Neural cell (in vitro differentiated cells): ENCODE measurements at regions not wholly inside any gene's neighbourhood (a gene's known extent, or its start where the extent isn't known, plus 50 kb on each side); places are given as distances from the start of the nearest gene placed in this dataset.

Experiments
- H2AFZ ChIP-seq: fragments of 200-600, 300-800 bp; sonication (generic), shearing (Covaris generic); 2 replicates; pipeline ENCODE4 v1.6.0; 2014; ENCODE audit warnings: low read depth, mild to moderate bottlenecking, antibody characterized with exemption, low read length, moderate library complexity
- H3F3A ChIP-seq: fragments of 200-600 bp; shearing (Covaris generic); 2 replicates; pipeline ENCODE4 v1.6.1; 2016; ENCODE audit warnings: mild to moderate bottlenecking, moderate library complexity, mixed read lengths, antibody characterized with exemption, low read length; ENCODE audit not compliant: insufficient read depth, poor library complexity, severe bottlenecking
- H3K27ac ChIP-seq: fragments of 200-600, 300-800 bp; sonication (generic), shearing (Covaris generic); 2 replicates; pipeline ENCODE4 v1.5.1; 2014; ENCODE audit warnings: mild to moderate bottlenecking, low read length, moderate library complexity
- H3K27me3 ChIP-seq: fragments of 300-800, 200-600 bp; sonication (generic), shearing (Covaris generic); 2 replicates; pipeline ENCODE4 v1.6.0; 2014; ENCODE audit warnings: mild to moderate bottlenecking, low read depth, low read length, moderate library complexity; ENCODE audit not compliant: insufficient read depth
- H3K36me3 ChIP-seq: fragments of 300-800, 200-600 bp; sonication (generic), shearing (Covaris generic); 2 replicates; pipeline ENCODE4 v1.5.1; 2014; ENCODE audit warnings: mild to moderate bottlenecking, antibody characterized with exemption, low read length, moderate library complexity; ENCODE audit not compliant: insufficient read depth
- H3K4me2 ChIP-seq: fragments of 300-800, 200-600 bp; sonication (generic), shearing (Covaris generic); 2 replicates; pipeline ENCODE4 v1.6.0; 2014; ENCODE audit warnings: mild to moderate bottlenecking, low read length
- H3K4me3 ChIP-seq: fragments of 300-800, 200-600 bp; sonication (generic), shearing (Covaris generic); 2 replicates; pipeline ENCODE4 v1.5.1; 2014; ENCODE audit warnings: mild to moderate bottlenecking, low read length, moderate library complexity
- H3K79me2 ChIP-seq: fragments of 200-600 bp; shearing (Covaris generic); replicated peaks from 2 replicates; pipeline ENCODE4 v1.6.0; 2014; ENCODE audit warnings: mild to moderate bottlenecking, low read length, moderate library complexity; ENCODE audit not compliant: insufficient read depth
- H3K9ac ChIP-seq: fragments of 300-800, 200-600 bp; sonication (generic), shearing (Covaris generic); 2 replicates; pipeline ENCODE4 v1.6.1; 2016; ENCODE audit warnings: mild to moderate bottlenecking, low read length, mixed read lengths
- H3K9me2 ChIP-seq: fragments of 200-600 bp; shearing (Covaris generic); 2 replicates; pipeline ENCODE4 v1.6.1; 2016; ENCODE audit warnings: mild to moderate bottlenecking, low read length, mixed read lengths; ENCODE audit not compliant: insufficient read depth
- H3K9me3 ChIP-seq: fragments of 200-600, 300-800 bp; sonication (generic), shearing (Covaris generic); 2 replicates; pipeline ENCODE4 v1.6.1; 2016; ENCODE audit warnings: mild to moderate bottlenecking, mixed run types, low read length, moderate library complexity, mixed read lengths
- H4K20me1 ChIP-seq: fragments of 200-600 bp; shearing (Covaris generic); 2 replicates; pipeline ENCODE4 v1.6.1; 2016; ENCODE audit warnings: mild to moderate bottlenecking, mixed run types; ENCODE audit not compliant: insufficient read depth
- EP300 ChIP-seq: fragments of 450-650 bp; conservative IDR thresholded peaks from 2 replicates; pipeline ENCODE4 v1.6.1; 2014; ENCODE audit warnings: antibody characterized with exemption, mild to moderate bottlenecking, moderate library complexity; ENCODE audit not compliant: poor library complexity, severe bottlenecking
- EZH2 ChIP-seq: fragments of 200-600, 300-800 bp; shearing (Covaris generic), sonication (generic); IDR thresholded peaks from 2 replicates; pipeline ENCODE4 v1.6.1; 2014; ENCODE audit warnings: antibody characterized with exemption, low read length, borderline replicate concordance, mild to moderate bottlenecking; ENCODE audit not compliant: insufficient read depth, poor library complexity, severe bottlenecking
- MXI1 ChIP-seq: fragments of 450-650 bp; conservative IDR thresholded peaks from 2 replicates; pipeline ENCODE4 v1.6.1; 2014; ENCODE audit warnings: antibody characterized with exemption, mild to moderate bottlenecking; ENCODE audit not compliant: poor library complexity, severe bottlenecking
- POLR2AphosphoS5 ChIP-seq: IDR thresholded peaks from 2 replicates; pipeline ENCODE4 v1.6.1; 2012
- RAD21 ChIP-seq: fragments of 450-650 bp; conservative IDR thresholded peaks from 2 replicates; pipeline ENCODE4 v1.6.1; 2014; ENCODE audit warnings: antibody characterized with exemption, mild to moderate bottlenecking, moderate library complexity
- SMC3 ChIP-seq: fragments of 450-650 bp; conservative IDR thresholded peaks from 2 replicates; pipeline ENCODE4 v1.6.1; 2014; ENCODE audit warnings: antibody characterized with exemption, mild to moderate bottlenecking, moderate library complexity; ENCODE audit not compliant: poor library complexity
- TAF1 ChIP-seq: IDR thresholded peaks from 2 replicates; pipeline ENCODE4 v1.6.1; 2012; ENCODE audit warnings: low read depth
- TF ChIP-seq, protein P1 (sequence below): fragments of 450-650 bp; IDR thresholded peaks from 2 replicates; pipeline ENCODE4 v1.5.1; 2014; ENCODE audit warnings: antibody characterized with exemption, mild to moderate bottlenecking, moderate library complexity; ENCODE audit not compliant: poor library complexity, severe bottlenecking
- TF ChIP-seq, protein P2 (sequence below): IDR thresholded peaks from 2 replicates; pipeline ENCODE4 v1.6.1; 2012; ENCODE audit warnings: borderline replicate concordance

DNA sequence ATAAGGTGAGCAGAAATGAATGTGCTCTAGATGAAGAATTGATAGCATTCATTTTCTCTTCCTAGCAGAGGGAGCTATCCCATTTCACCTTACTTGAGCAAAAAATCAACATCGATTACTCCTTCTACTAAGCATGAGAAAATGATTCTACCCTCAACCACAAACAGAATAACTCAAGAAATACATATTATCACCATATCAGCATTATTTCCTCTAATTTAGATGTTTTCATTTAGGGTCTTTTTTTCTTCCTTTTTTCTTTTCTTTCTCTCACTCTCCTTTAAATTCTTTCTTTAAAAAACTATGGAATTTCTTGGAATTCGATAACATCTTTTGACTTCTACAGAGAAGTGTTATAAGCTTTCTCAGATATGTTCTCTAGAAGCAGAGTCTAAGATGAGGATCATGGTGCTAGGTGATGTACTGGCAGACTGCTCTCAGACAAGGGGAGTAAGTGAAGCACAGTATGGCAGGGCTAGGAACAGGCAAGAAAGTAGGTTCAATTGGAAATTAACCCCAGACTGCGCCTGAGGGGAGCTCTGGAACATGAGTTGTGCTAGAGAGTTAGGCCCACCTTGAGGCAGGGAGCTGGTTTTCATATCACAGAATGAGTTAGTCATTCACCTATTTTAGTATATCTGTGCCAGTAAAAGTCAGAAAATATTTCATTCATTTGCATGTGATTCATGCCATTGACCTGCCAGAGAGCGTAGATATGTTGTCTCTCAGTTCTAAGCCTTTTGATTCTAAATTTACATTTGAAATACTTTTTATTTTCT lies 279.2 kb upstream of the KCNH8 start:
- H3K9me2 ChIP-seq: no peaks in the 10 kb centered on the region
- no peaks in the 10 kb centered on the region for H4K20me1 ChIP-seq
- no peaks in the 10 kb centered on the region for H3K79me2 ChIP-seq
- TF ChIP-seq TAF1: no peak
- no peak overlapping the region for H2AFZ ChIP-seq
- H3K4me2 ChIP-seq: no peak overlapping the region
- H3K36me3 ChIP-seq: no peaks in the 10 kb centered on the region
- no peaks in the 10 kb centered on the region for H3K27me3 ChIP-seq
- no peak overlapping the region for H3K4me3 ChIP-seq
- H3K9me3 ChIP-seq: no peaks in the 10 kb centered on the region
- no peak overlapping the region for H3K9ac ChIP-seq
- no peaks in the 10 kb centered on the region for H3F3A ChIP-seq
- H3K27ac ChIP-seq: no peak overlapping the region

DNA sequence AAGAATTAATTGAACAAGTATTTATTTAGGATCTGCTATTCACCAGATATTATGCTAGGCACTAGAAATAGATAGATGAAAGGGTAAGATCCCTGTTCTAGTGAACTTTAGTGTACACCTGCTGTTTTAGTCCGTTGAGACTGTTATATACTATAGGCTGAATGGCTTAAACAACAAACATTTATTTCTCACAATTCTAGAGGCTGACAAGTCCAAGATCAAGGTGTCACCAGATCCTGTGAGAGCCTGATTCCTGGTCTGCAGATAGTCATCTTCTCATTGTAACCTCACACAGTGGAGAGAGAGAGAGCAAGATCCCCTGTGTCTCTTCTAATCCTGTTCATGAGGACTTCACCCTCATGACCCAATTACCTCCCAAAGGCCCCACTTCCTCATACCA lies 281.4 kb upstream of the KCNH8 start:
- no peaks in the 10 kb centered on the region for H3K9me2 ChIP-seq
- no peak overlapping the region for H3K9ac ChIP-seq
- no peaks in the 10 kb centered on the region for H3K79me2 ChIP-seq
- H3F3A ChIP-seq: no peaks in the 10 kb centered on the region
- H3K36me3 ChIP-seq: no peaks in the 10 kb centered on the region
- no peaks in the 10 kb centered on the region for H4K20me1 ChIP-seq
- H3K4me2 ChIP-seq: no peak overlapping the region
- no peaks in the 10 kb centered on the region for H3K9me3 ChIP-seq
- no peak overlapping the region for H3K4me3 ChIP-seq
- no peak overlapping the region for H3K27ac ChIP-seq
- TF ChIP-seq MXI1 (no peak), EZH2 (no peak), EP300 (no peak), POLR2AphosphoS5 (no peak)
- TF ChIP-seq, protein P1, sequence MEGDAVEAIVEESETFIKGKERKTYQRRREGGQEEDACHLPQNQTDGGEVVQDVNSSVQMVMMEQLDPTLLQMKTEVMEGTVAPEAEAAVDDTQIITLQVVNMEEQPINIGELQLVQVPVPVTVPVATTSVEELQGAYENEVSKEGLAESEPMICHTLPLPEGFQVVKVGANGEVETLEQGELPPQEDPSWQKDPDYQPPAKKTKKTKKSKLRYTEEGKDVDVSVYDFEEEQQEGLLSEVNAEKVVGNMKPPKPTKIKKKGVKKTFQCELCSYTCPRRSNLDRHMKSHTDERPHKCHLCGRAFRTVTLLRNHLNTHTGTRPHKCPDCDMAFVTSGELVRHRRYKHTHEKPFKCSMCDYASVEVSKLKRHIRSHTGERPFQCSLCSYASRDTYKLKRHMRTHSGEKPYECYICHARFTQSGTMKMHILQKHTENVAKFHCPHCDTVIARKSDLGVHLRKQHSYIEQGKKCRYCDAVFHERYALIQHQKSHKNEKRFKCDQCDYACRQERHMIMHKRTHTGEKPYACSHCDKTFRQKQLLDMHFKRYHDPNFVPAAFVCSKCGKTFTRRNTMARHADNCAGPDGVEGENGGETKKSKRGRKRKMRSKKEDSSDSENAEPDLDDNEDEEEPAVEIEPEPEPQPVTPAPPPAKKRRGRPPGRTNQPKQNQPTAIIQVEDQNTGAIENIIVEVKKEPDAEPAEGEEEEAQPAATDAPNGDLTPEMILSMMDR: no peak
- no peak overlapping the region for H2AFZ ChIP-seq
- no peaks in the 10 kb centered on the region for H3K27me3 ChIP-seq

DNA sequence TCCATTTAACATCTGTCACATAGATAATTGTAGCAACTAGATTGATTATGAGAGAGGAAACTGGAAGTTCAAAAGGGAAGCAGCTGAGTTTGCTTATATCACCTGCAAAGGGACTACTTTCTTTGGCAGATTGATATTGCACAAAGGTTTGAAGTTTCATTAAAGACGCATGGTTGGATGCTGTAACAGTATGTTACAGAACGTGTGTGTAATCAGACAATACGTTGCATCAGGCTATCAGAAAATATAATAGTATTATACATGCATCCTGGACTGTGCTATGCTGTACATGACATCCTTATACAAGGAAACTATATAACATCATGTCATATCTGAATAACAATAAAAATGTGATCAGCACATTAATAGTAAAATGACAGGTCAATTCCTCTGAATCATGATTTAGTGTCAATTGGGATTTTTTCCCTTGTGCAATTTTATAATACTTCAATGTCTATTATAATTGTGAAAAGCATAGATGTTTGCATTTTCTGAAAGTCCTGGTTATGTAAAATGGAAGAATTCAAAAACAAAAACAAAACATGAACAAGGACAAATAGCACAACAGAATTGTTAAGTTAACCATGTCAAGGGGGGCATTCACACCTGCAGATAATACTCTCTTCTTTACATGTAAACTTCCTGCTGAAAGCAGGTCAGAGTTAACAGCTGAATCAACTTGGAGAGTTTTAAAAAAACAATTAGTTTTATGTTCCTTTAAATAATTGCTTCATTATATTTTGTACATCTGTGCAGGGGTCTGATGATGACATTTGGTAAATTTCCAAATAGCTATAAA lies 283.2 kb upstream of the KCNH8 start:
- Histone ChIP-seq H3K9me2 (no peaks in the 10 kb centered on the region), H3K79me2 (no peaks in the 10 kb centered on the region), H3K4me2 (no peak overlapping the region), H3K36me3 (no peaks in the 10 kb centered on the region), H3K27me3 (no peaks in the 10 kb centered on the region), H3K9ac (no peak overlapping the region), H4K20me1 (no peaks in the 10 kb centered on the region), H3F3A (no peaks in the 10 kb centered on the region), H3K27ac (no peak overlapping the region), H3K4me3 (no peak overlapping the region), H3K9me3 (no peaks in the 10 kb centered on the region), H2AFZ (no peak overlapping the region)
- TF ChIP-seq MXI1 (no peak), EZH2 (no peak), TAF1 (no peak), POLR2AphosphoS5 (no peak), SMC3 (no peak), RAD21 (no peak), EP300 (no peak)
- TF ChIP-seq, protein P1: no peak
- TF ChIP-seq, protein P2, sequence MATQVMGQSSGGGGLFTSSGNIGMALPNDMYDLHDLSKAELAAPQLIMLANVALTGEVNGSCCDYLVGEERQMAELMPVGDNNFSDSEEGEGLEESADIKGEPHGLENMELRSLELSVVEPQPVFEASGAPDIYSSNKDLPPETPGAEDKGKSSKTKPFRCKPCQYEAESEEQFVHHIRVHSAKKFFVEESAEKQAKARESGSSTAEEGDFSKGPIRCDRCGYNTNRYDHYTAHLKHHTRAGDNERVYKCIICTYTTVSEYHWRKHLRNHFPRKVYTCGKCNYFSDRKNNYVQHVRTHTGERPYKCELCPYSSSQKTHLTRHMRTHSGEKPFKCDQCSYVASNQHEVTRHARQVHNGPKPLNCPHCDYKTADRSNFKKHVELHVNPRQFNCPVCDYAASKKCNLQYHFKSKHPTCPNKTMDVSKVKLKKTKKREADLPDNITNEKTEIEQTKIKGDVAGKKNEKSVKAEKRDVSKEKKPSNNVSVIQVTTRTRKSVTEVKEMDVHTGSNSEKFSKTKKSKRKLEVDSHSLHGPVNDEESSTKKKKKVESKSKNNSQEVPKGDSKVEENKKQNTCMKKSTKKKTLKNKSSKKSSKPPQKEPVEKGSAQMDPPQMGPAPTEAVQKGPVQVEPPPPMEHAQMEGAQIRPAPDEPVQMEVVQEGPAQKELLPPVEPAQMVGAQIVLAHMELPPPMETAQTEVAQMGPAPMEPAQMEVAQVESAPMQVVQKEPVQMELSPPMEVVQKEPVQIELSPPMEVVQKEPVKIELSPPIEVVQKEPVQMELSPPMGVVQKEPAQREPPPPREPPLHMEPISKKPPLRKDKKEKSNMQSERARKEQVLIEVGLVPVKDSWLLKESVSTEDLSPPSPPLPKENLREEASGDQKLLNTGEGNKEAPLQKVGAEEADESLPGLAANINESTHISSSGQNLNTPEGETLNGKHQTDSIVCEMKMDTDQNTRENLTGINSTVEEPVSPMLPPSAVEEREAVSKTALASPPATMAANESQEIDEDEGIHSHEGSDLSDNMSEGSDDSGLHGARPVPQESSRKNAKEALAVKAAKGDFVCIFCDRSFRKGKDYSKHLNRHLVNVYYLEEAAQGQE: no peak
